Kidney capillary endothelial cell (primary cell): ENCODE measurements at regions not wholly inside any gene's neighbourhood (a gene's known extent, or its start where the extent isn't known, plus 50 kb on each side); places are given as distances from the start of the nearest gene placed in this dataset.
"Not testable (repeated sequence)": the region's sequence is repeated elsewhere in the genome, so short reads cannot be mapped to it uniquely, and the experiment has no call there.

Source experiments
- DNase-seq: peaks from one replicate; pipeline ENCODE4 v3.0.0-alpha.2; 2018; ENCODE audit warnings: low spot score

DNA sequence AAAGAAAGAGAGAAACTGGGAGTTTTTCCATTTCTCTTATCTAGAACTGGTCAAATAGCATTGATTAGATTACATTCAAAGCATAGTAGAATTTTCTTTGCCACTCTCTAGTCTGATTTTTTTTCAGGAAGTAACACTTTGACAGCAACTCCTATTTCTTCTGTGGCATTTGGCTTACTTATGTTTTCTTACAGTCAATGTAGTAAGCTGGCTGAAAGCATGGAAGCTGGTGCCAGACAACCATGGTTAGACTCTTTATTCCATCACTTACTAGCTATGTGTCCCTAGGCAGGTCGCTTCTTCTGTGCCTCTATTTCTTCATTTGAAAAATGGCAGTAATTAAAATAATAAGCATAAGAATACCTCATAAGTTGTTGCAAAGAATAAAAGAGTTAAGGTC is 54.2 kb upstream of the OPRM1 start:
- DNase-seq, result no peak

DNA sequence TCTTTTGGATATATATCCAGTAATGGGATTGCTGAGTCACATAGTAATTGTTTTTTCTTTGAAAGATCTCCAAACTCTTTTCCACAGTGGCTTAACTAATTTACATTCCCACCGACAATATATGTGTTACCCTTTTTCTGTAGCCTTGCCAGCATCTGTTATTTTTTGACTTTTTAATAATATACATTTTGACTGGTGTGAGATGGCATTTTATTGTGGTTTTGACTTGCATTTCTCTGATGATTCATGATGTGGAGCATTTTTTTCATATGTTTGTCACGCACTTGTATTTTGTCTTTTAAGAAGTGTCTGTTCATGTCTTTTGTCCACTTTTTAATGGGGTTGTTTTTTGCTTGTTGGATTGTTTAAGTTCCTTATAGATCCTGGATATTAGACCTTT is 58.9 kb upstream of the OPRM1 start:
- no peak for DNase-seq

DNA sequence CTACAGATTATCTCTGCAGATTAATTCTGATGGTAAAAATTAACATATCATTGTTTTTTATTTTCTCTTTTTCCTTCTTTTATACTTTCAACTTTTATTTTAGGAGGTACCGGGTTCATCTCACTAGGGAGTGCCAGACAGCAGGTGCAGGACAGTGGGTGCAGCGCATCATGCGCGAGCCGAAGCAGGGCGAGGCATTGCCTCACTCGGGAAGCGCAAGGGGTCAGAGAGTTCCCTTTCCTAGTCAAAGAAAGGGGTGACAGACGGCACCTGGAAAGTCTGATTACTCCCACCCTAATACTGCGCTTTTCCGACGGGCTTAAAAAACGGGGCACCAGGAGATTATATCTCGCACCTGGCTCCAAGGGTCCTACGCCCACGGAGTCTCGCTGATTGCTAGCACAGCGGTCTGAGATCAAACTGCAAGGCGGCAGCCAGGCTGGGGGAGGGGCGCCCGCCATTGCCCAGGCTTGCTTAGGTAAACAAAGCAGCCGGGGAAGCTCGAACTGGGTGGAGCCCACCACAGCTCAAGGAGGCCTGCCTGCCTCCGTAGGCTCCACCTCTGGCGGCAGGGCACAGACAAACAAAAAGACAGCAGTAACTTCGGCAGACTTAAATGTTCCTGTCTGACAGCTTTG is 60.0 kb upstream of the OPRM1 start:
- not testable (repeated sequence) for DNase-seq

DNA sequence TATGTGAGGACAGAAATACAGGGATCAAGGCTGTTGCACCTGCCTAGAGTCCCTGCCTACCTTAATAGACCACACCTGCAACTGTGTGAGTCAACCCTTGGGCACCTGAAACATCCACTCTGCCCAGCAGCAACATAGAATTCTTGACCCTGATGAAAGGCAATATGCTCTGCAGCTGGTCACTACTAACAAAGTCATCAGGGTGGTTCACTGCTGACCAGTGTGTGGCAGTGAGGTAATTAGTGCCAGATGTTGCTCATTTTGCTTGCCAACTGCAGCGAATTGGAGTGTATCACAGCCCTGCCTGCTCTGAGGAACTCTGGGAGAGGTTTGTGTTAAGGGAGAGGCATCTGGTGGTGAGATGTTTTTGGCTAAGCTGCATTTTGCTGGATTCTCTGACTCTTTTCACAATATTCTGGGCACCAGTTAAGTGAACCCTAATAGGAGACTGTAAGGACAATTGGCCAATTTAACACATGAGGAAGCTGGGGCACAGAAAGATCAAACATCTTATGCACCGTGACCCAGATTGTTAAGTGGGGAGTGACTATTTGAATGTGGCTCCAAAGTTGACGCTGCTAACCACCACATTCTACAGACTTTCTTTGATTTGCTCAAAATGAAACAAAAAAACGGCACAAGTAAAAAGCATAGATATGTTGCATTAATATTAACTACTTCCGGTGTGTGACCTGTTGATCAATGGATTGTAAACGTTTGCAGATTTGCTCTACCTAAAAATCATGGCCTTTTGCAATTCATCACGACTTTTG is 61.9 kb upstream of the OPRM1 start:
- DNase-seq, result no peak

DNA sequence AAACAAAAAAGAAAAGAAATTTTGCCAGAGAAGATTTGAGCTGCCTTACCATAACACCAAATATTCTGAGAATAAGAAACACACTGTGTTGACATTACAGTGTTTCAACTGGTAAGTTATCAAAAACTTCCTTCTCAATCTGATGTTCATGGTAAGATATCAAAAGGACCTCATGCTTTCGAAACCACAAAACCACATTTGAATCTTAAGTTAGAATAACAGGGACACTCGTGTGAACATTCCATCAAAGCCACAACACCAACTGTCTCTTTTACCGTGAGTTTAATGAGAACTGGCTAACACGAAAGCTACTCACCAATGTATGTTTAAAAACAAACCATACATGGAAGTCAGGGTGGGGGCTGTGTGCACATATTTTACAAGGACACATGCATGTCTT is 73.0 kb upstream of the OPRM1 start:
- no peak for DNase-seq

DNA sequence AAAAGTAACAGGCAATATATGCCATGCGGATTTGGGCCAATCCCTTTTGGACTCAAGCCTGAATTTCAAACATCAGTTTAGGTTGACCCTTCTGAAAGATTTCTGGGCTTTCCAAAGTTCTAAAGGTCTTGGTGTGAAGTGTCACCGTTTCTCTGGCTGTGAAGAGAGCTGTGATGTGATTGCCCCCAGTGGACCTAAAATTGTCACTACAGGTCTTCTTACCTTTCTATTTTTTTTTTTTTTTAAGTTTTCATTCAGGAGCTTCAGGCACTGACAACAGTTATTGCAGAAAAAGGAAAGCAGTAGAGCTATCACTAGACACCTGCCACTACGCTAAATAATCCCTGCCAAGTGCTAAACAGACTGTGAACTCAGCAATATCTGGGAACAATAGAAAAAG is 75.7 kb upstream of the OPRM1 start:
- no peak for DNase-seq

DNA sequence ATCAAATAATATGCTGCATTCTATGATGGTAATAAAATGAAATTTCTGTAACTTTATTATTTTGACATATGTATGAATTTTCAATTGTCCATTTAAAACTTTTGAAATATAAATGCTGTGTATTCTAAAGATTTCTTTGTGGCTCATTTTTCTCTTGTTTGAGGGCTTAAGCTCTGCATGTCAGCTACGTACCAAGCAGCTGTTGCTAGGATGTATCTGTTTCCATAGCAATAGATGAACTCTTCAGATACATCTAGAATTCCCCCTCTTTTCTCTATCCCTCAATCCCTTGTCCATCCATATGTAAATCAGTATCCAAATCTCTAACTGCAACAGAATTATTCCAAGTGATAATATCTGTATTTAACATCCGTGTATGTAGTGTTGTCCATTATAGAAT is 76.5 kb upstream of the OPRM1 start:
- no peak for DNase-seq

DNA sequence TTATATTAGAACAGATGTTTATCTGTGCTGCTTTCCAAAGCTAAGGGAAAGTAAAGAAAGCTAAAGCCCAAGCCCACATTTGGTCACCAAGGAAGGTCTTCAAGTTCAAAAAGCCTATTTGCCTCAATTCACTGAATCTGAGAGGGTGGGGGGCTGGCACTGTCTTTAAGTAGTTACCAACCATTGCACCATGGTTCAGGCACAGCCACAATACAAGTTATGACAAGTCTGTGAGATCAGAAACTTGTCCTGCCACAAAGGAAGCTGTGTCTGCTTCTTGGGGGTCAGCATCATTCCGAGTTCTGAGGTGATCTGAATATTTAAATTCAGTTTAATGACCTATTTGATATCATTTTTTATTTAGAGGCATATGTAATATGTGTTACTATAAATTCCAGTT is 78.3 kb upstream of the OPRM1 start:
- DNase-seq, result no peak

DNA sequence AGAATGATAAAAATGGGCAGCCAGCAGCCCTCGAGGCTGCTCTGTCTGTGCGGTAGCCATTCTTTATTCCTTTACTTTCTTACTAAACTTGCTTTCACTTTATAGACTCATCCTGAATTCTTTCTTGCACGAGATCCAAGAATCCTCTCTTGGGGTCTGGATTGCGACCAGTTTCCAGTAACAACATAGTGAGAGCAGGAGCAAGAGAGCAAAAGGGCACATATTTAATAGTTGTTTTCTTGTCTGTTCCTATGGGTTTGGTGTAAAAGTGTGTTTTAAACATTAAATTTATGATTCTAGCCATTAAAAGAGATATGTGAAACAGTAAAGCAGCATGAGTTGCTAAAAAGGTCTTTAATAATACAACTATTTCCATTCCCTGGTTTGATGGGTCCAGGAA is 78.8 kb upstream of the OPRM1 start:
- no peak for DNase-seq

DNA sequence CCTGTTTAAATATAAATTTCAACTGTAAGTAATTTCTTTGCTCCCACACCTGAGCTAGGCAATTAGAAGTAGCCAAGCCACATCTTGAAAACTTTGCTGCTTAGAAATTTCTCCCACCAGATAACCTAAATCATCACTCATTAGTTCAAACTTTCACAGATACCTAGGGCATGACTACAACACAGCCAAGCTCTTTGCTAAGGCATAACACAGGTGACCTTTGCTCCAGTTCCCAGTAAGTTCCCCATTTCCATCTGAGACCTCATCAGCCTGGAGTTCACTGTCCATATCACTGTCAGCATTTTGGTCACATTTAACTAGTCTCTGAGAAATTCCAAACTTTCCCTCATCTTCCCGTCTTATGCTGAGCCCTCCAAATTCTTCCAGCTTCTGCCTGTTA is 79.8 kb upstream of the OPRM1 start:
- no peak for DNase-seq

DNA sequence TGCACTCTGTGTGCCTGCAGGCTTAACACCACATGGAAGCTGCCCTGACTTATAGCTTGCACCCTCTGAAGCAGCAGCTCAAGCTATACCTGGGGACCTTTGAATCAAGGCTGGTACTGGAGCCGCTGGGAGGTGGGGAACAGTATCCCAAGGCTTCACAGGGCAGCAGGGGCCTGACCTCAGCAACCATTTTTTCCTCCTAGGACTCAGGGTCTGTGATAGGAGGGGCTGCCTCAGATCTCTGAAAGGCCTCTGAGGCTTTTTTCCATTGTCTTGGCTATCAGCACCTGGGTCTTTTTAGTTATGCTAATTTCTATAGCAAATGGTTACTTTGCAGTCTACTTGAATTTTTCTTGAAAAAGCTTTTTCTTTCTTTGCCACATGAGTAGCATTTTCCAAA is 80.2 kb upstream of the OPRM1 start:
- DNase-seq, result no peak

DNA sequence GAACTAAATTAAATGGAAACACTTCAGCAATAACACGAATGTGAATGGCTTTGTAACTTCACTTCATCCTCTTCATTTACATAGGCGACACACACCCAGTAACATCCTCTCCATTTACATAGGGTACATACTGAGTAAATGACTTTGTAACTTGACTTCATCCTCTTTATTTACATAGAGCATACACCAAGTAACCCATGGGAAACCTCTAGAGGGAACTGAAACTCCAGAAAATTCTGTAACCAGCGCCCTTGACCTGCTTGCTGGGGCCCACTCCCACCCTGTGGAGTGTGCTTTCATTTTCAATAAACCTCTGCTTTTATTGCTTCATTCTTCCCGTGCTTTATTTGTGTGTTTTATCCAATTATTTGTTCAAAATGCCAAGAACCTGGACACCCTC is 81.6 kb upstream of the OPRM1 start:
- no peak for DNase-seq

DNA sequence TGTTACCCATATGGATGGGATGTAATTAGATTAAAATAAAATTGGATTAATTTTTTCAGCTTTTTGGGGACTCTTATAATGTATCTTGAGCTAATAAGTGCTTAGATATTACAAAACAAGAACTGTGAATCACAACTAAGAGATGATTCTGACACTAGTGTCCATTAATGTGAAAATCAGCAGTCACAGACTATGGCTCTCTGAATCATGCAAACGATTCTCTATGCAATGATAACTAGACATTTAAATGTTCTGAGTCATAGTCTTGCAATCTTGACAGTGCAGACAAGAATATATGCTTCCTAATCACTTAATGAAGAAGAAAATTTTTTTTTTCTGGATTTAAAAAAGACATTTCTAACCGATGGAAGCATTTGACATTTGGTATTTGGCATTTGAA is 82.2 kb upstream of the OPRM1 start:
- DNase-seq, result no peak

DNA sequence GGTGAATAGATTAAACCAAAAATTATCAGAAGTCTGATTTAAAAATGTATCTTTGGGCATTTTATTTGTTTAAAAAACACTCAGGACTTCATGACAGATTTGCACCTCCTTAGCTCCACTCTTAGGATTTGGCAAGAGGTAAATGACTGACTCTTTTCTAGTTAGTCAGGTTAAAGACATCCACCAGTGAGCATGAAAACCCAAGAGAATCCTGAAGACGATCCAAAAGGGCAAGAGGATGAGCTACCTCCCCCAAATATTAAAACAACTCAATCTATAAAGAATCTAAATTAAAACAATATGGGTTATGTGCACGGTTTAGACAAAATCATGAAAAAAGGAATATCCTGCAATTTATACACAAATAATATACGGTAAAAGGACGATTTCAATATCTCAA is 89.4 kb upstream of the OPRM1 start:
- DNase-seq, result no peak

DNA sequence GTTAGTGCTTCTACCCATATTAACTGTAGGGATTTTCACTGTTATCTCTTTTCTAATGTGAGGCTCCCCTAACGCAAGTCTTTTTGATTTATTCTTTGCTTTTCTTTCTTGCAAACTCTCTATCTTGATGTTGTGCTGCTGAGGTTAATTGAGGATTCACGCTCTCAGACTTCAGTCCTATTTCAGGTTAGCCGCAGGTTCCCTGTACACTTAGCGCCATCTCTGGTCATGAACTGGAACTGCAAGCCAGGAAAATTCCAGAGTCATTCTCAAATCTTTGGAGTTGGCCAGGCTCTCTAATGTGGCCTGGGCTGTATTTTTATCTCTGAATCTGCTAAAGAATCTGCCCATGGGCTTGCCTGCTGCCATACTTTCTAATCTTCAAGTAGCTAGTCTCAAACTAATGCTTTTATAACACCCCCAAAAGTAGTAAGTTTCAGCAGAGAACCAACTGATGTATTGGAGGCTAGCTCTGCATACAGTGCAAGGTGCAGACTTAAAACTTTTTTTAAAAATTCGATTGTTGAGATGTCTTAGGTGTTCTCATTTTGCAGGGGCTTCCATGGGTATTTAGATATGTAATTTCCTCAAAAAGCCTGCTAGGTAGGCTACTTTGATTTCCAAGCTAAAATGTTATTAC is 91.1 kb upstream of the OPRM1 start:
- peak; percentile 10 for DNase-seq

DNA sequence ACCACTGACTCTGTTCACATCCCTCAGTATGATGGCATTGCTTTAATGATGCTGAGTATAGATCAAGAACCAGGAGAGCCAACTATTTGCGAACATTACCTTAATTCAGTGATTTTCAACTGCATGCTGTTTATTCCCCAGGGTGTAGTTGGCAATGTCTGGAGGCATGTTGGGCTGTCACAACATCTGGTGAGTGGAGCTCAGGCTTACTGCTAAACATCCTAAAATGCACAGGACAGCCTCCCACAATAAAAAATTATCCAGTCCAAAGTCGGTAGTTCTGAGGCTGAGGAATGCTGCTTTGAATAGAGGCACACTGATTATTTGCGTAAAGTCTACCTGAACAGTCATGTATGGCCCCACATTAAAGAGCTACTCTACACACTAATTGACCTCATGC is 94.8 kb upstream of the OPRM1 start:
- DNase-seq, result no peak

DNA sequence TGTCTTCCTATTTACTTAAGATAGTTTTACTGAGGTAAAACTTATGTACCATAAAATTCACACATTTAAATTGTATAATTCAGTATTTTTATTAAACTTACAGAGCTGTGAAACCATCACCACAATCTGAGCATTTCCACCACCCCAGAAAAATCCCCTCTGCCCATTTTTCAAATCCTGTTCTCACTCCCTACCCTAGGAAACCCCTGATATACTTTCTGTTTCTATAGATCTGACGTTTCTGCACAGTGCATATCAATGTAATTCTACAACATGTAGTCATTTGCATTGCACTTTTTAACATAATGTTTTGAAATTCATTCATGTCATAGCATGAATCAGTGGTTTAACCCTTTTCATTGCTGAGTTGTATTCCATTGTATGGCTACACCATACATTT is 96.7 kb upstream of the OPRM1 start:
- DNase-seq, result no peak

DNA sequence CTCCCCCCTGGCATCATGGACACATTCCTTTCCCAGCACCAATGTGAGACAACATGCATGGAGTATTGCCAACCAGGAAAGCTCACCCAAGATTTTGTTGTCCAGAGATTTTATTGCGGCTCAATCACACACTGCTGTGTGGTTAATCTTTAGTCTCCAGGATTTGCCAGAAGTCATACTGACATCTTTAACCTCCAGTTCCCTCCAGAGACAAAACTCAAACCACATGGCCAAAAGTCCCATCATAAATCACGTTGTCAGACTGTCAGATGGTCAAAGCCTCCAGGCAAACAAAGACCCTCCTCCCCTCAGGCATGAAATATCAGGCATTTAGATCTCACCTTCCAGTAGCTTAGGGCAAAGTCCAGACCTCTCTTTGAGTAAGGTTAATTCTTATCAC is 97.3 kb upstream of the OPRM1 start:
- no peak for DNase-seq

DNA sequence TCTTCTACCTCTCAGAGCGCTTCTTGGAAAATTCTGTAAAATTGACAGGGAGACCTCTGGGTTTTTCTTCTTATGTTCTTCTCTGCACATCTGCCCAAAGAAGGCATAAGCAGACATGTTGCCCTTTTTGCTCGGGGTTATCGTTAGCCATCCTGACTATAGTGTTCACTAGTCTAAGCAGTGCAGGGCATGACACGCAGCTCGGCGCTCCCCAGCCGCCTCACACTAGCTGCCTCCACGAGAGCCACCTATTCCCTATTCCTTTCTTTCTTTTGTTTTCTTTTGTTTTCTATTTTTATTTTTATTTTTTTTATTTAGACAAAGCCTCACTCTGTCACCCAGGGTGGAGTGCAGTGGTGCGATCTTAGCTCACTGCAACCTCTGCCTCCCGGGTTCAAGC is 100.2 kb upstream of the OPRM1 start:
- no peak for DNase-seq

DNA sequence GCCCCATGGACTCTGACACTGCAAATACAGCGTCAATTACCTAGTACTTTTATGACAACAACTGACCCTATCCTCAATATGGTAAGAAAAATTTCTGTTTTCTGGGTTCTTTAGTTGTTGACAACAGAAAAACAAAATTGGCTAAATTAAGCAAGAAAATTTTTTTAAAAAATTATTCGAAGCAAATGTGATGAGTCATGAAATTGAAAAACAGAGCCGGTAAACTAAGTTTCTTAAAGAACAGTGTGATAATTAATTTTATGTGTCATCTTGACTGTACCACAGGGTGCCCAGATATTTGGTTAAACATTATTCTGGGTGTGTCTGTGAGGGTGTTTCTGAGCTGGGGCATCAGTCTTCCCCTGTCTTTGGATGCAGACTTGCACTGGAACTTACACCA is 107.6 kb upstream of the OPRM1 start:
- DNase-seq, result no peak

DNA sequence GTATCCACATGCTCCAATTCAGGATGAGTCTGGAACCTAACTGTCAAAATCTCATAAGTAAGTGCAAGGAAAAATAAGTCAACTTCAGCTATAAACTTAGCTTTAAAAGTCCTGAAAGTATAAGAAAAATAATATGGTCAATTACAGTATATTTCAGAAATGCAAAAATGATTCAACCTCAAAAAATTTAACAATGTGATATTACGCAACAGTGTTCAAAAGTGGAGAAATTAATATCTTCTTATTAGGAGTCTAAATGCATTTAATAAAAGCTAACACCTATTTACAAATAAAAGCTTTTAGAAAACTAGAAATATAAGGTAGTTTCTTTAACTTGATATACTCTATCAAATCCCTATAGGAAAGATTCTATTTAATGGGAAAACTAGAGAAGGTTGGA is 111.2 kb upstream of the OPRM1 start:
- DNase-seq, result no peak

DNA sequence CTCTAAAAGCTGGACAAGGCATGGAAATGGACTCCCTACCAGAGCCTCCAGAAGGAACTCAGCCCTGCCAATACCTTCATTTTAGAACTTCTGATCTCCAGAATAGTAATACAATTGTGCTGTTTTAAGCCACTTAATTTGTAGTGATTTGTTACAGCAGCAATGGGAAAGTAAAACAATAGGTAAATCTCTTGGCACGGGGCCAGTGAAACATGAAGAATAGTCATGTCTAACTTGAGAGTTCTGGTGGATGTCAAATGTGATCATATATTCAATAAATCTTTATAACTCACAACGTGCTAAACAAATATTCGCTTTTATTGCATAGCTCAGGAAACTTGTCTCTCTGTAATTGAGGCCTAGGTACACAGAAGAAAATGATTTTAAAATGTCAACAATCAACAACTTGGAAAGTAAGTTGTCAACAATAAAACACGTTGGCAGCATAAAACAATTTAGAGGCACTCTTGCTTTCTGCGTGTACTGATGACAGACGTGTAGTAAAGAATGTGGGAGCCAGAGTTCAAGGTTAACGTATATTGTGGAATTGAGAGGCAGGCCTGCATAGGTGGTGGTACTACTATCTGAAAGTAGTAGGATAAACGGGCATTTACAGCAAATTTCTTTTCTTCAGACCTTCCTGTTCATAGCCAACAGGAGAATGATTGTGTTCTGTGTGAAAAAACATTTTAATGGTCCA is 140.5 kb upstream of the OPRM1 start:
- DNase-seq, result no peak

DNA sequence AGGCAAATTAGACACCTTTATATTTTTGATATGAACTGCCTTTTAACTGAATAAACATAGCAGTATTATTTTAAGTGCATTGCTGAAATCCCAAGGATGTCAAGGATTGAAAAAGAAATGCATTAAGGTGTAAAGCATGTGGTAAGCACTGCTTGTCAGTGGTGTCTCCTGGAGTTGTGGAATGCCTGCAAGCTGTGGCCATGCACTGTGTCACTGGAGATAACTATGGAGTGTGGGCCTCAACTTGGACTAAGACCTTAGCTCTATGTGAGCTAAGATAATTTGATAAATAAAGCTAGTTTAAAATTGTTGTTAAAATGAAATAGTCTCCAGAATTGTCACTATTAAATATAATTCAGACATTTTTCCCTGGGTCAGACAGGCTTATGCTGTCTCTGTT is 156.6 kb upstream of the OPRM1 start:
- DNase-seq, result no peak
